NCI-H1436 treated with DMSO at 0.1 percent for 48 hours (cell line): ENCODE measurements at regions not wholly inside any gene's neighbourhood (a gene's known extent, or its start where the extent isn't known, plus 50 kb on each side); places are given as distances from the start of the nearest gene placed in this dataset.

Experiments used
- DNase-seq: peaks from one replicate; lab custom pipeline; 2025; lab: John Stamatoyannopoulos, UW

GRCh38 chr6:56378507-56378906 is 131.1 kb upstream of the COL21A1 start:
- DNase-seq, result no peak

GRCh38 chr6:56377295-56377694 is 129.9 kb upstream of the COL21A1 start:
- no peak for DNase-seq

GRCh38 chr6:56375806-56376205 is 128.4 kb upstream of the COL21A1 start:
- DNase-seq, result no peak

GRCh38 chr6:56374841-56375369 is 127.5 kb upstream of the COL21A1 start:
- DNase-seq, result no peak

- no peak for DNase-seq
Observed at GRCh38 chr6:56372406-56372995, 125.1 kb upstream of the COL21A1 start.

GRCh38 chr6:56370561-56371211 is 123.3 kb upstream of the COL21A1 start:
- DNase-seq, result peak; percentile 73

- no peak for DNase-seq
Observed at GRCh38 chr6:56370127-56370540, 122.8 kb upstream of the COL21A1 start.

GRCh38 chr6:56368491-56368890 is 121.1 kb upstream of the COL21A1 start:
- DNase-seq, result no peak

GRCh38 chr6:56366141-56366852 is 118.9 kb upstream of the COL21A1 start:
- no peak for DNase-seq

GRCh38 chr6:56364827-56365339 is 117.5 kb upstream of the COL21A1 start:
- no peak for DNase-seq

GRCh38 chr6:56364431-56364826 is 117.0 kb upstream of the COL21A1 start:
- DNase-seq, result no peak

- peak; percentile 95 for DNase-seq
Observed at GRCh38 chr6:56363796-56364430, 116.5 kb upstream of the COL21A1 start.

GRCh38 chr6:56361812-56362211 is 114.4 kb upstream of the COL21A1 start:
- DNase-seq, result no peak

GRCh38 chr6:56359201-56359899 is 112.0 kb upstream of the COL21A1 start:
- DNase-seq, result peak; percentile 11

- no peak for DNase-seq
Observed at GRCh38 chr6:56357616-56358373, 110.4 kb upstream of the COL21A1 start.

GRCh38 chr6:56356426-56356825 is 109.0 kb upstream of the COL21A1 start:
- no peak for DNase-seq

GRCh38 chr6:56353860-56354259 is 106.5 kb upstream of the COL21A1 start:
- no peak for DNase-seq

- DNase-seq, result no peak
Observed at GRCh38 chr6:56350628-56351260, 103.4 kb upstream of the COL21A1 start.

- no peak for DNase-seq
Observed at GRCh38 chr6:56349194-56349593, 101.8 kb upstream of the COL21A1 start.

GRCh38 chr6:56348578-56348977 is 101.2 kb upstream of the COL21A1 start:
- DNase-seq, result no peak

GRCh38 chr6:56347526-56347925 is 100.1 kb upstream of the COL21A1 start:
- DNase-seq, result no peak
